Kidney (tissue), 13 donors: ENCODE measurements at regions not wholly inside any gene's neighbourhood (a gene's known extent, or its start where the extent isn't known, plus 50 kb on each side); places are given as distances from the start of the nearest gene placed in this dataset.

ENCODE experiments used
- DNase-seq, 5 donors: peaks; one replicate each; pipeline ENCODE4 v3.0.0-alpha.2; 2013 to 2020
- FAIRE-seq: peaks from 2 replicates; lab custom pipeline; 2012; peaks lifted over from hg19 to GRCh38; lab: Jason Lieb, UNC
- H3K27ac ChIP-seq, 2 donors: one replicate each; pipeline ENCODE4 v1.7.0; 2013; ENCODE audit warnings: low read depth in 2 of 2, low read length in 2 of 2, inconsistent platforms in 1 of 2
- H3K27me3 ChIP-seq: one replicate; pipeline ENCODE4 v1.7.1; 2013; ENCODE audit warnings: low read length, inconsistent platforms; ENCODE audit not compliant: control insufficient read depth, insufficient read depth
- H3K36me3 ChIP-seq, 3 donors: one replicate each; pipeline versions ENCODE4 v1.7.0 to v1.7.1; 2013; ENCODE audit warnings: low read length in 3 of 3, control low read depth in 1 of 3, inconsistent platforms in 1 of 3; ENCODE audit not compliant: insufficient read depth in 3 of 3, control insufficient read depth in 2 of 3
- H3K4me1 ChIP-seq, 3 donors: one replicate each; pipeline versions ENCODE4 v1.7.0 to v1.7.1; 2013; ENCODE audit warnings: low read length in 3 of 3, inconsistent platforms in 1 of 3, low read depth in 1 of 3; ENCODE audit not compliant: control insufficient read depth in 2 of 3, insufficient read depth in 2 of 3
- H3K4me3 ChIP-seq, 3 donors: one replicate each; pipeline versions ENCODE4 v1.7.0 to v1.8.1; 2013; ENCODE audit warnings: low read length in 3 of 3, control low read depth in 1 of 3, inconsistent platforms in 1 of 3
- H3K9ac ChIP-seq, 3 donors: one replicate each; pipeline versions ENCODE4 v1.7.0 to v1.7.1; 2013; ENCODE audit warnings: low read length in 3 of 3, control low read depth in 1 of 3, inconsistent platforms in 1 of 3
- H3K9me3 ChIP-seq, 3 donors: one replicate each; pipeline versions ENCODE4 v1.7.0 to v1.7.1; 2013; ENCODE audit warnings: low read length in 3 of 3, control low read depth in 1 of 3, inconsistent platforms in 1 of 3; ENCODE audit not compliant: control insufficient read depth in 2 of 3, insufficient read depth in 1 of 3
- intact Hi-C: fragments of 100-400 bp; cut with DNase I; formaldehyde crosslinking; loops from one replicate; pipeline ENCODE4 v1.11.1; 2022
- TF ChIP-seq, protein P1 (sequence below): IDR thresholded peaks from 3 replicates; pipeline ENCODE4 v1.5.1; 2012; ENCODE audit warnings: mild to moderate bottlenecking, moderate library complexity, borderline replicate concordance; ENCODE audit not compliant: insufficient read depth; ENCODE audit errors: extremely low read depth
- donor health status: control.
- donor health status: control.
- donor health status: control.
- donor health status: control.
- donor health status: control.
- donor health status: DM: yes; HTN: yes; CAD: no.
- donor health status: Normal renal cell carcinoma (clear cell type).

GRCh38 chr12:89840162-89840922 is 131.7 kb upstream of the ATP2B1 start:
- FAIRE-seq (no peak), DNase-seq (no peak)
- Histone ChIP-seq H3K27ac (no peak overlapping the region), H3K27me3 (no peaks in the 10 kb centered on the region), H3K36me3 (no peaks in the 10 kb centered on the region), H3K4me3 (no peak overlapping the region), H3K9ac (no peak overlapping the region), H3K4me1 (no peaks in the 10 kb centered on the region), H3K9me3 (no peaks in the 10 kb centered on the region)
- intact Hi-C loops: no loop called here
- TF ChIP-seq, protein P1, sequence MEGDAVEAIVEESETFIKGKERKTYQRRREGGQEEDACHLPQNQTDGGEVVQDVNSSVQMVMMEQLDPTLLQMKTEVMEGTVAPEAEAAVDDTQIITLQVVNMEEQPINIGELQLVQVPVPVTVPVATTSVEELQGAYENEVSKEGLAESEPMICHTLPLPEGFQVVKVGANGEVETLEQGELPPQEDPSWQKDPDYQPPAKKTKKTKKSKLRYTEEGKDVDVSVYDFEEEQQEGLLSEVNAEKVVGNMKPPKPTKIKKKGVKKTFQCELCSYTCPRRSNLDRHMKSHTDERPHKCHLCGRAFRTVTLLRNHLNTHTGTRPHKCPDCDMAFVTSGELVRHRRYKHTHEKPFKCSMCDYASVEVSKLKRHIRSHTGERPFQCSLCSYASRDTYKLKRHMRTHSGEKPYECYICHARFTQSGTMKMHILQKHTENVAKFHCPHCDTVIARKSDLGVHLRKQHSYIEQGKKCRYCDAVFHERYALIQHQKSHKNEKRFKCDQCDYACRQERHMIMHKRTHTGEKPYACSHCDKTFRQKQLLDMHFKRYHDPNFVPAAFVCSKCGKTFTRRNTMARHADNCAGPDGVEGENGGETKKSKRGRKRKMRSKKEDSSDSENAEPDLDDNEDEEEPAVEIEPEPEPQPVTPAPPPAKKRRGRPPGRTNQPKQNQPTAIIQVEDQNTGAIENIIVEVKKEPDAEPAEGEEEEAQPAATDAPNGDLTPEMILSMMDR: no peak

DNA sequence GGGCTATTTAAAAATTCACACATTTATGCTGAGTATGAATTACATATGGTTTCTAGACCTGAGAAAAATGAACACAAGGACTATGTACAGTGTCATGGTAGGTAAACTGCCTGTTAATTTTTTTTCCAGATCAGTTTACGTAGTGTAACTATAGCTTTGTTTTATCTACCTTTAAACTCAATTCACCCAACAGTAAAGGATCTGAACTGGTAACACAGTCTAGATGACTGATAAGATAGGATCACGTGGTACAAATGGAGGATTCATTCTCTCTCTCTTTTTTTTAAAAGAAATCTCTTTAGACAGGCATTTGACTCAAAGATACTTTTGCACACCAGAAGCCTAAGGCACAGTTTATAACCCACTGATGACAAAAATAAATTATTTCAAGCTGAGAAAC is 130.8 kb upstream of the ATP2B1 start:
- H3K27ac ChIP-seq: no peak overlapping the region
- DNase-seq: no peak
- no peak overlapping the region for H3K4me3 ChIP-seq
- intact Hi-C loops: no loop called here
- no peaks in the 10 kb centered on the region for H3K4me1 ChIP-seq
- no peak overlapping the region for H3K9ac ChIP-seq
- H3K36me3 ChIP-seq: no peaks in the 10 kb centered on the region
- FAIRE-seq: no peak
- TF ChIP-seq, protein P1: no peak
- no peaks in the 10 kb centered on the region for H3K27me3 ChIP-seq
- no peaks in the 10 kb centered on the region for H3K9me3 ChIP-seq

DNA sequence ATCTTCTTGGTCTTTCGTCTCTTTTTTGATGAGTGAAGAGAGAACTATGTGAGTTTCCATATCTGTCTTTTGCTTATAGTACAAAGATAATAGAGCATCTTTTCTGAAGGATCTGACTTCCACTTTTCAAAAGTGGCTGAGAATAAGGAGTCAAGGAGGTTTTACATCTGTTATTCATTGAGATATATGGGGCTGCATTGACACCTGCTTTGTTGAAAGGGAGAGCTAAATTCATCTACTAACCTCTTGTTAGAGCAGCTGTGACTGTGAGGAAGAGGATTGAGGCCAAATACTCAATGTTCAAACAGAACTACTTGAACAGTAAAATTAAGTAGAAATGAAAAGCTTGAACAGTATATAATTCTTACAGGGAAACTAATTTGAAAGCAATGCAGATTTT is 130.2 kb upstream of the ATP2B1 start:
- Histone ChIP-seq H3K27ac (no peak overlapping the region), H3K9me3 (no peaks in the 10 kb centered on the region), H3K36me3 (no peaks in the 10 kb centered on the region), H3K27me3 (no peaks in the 10 kb centered on the region), H3K4me1 (no peaks in the 10 kb centered on the region), H3K9ac (no peak overlapping the region), H3K4me3 (no peak overlapping the region)
- FAIRE-seq: no peak
- intact Hi-C loops: no loop called here
- DNase-seq: no peak
- TF ChIP-seq, protein P1: no peak
